Hepatocyte (in vitro differentiated cells): ENCODE measurements at regions not wholly inside any gene's neighbourhood (a gene's known extent, or its start where the extent isn't known, plus 50 kb on each side); places are given as distances from the start of the nearest gene placed in this dataset.

Experiments used
- DNase-seq: peaks from one replicate; pipeline ENCODE4 v3.0.0-alpha.2; 2016; ENCODE audit warnings: low spot score
- H2AFZ ChIP-seq: fragments of 200-600 bp; sonication (generic); 2 replicates; pipeline ENCODE4 v1.6.0; 2016; ENCODE audit warnings: antibody characterized with exemption, mild to moderate bottlenecking
- H3K27ac ChIP-seq: fragments of 200-600 bp; sonication (generic); 2 replicates; pipeline ENCODE4 v1.5.1; 2016; ENCODE audit warnings: mild to moderate bottlenecking
- H3K27me3 ChIP-seq: fragments of 200-600 bp; sonication (generic); 2 replicates; pipeline ENCODE4 v1.6.1; 2016
- H3K36me3 ChIP-seq: fragments of 200-600 bp; sonication (generic); replicated peaks from 2 replicates; pipeline ENCODE4 v1.5.1; 2016; ENCODE audit warnings: low read depth; ENCODE audit not compliant: insufficient read depth
- H3K4me1 ChIP-seq: fragments of 200-600 bp; sonication (generic); 2 replicates; pipeline ENCODE4 v1.5.1; 2016; ENCODE audit warnings: mild to moderate bottlenecking, moderate library complexity; ENCODE audit not compliant: insufficient read depth
- H3K4me2 ChIP-seq: fragments of 200-600 bp; sonication (generic); 2 replicates; pipeline ENCODE4 v1.6.0; 2016
- H3K4me3 ChIP-seq: fragments of 200-600 bp; sonication (generic); 2 replicates; pipeline ENCODE4 v1.5.1; 2016; ENCODE audit warnings: mild to moderate bottlenecking
- H3K79me2 ChIP-seq: fragments of 200-600 bp; sonication (generic); 2 replicates; pipeline ENCODE4 v1.6.0; 2017; ENCODE audit warnings: mild to moderate bottlenecking
- H3K9me2 ChIP-seq: fragments of 200-600 bp; sonication (generic); replicated peaks from 2 replicates; pipeline ENCODE4 v1.6.0; 2017; ENCODE audit warnings: mild to moderate bottlenecking; ENCODE audit not compliant: insufficient read depth
- H3K9me3 ChIP-seq: fragments of 200-600 bp; sonication (generic); 2 replicates; pipeline ENCODE4 v1.5.1; 2016; ENCODE audit warnings: low read depth, mild to moderate bottlenecking
- H4K20me1 ChIP-seq: fragments of 200-600 bp; sonication (generic); 2 replicates; pipeline ENCODE4 v1.6.0; 2016; ENCODE audit warnings: mild to moderate bottlenecking; ENCODE audit not compliant: insufficient read depth, poor library complexity, severe bottlenecking
- CTCF ChIP-seq: fragments of 200-600 bp; sonication (generic); IDR thresholded peaks from 2 replicates; pipeline ENCODE4 v1.5.1; 2016; ENCODE audit warnings: antibody characterized with exemption, mild to moderate bottlenecking; ENCODE audit not compliant: poor library complexity
- EZH2 ChIP-seq: fragments of 200-600 bp; sonication (generic); IDR thresholded peaks from 2 replicates; pipeline ENCODE4 v1.6.1; 2016; ENCODE audit warnings: antibody characterized with exemption, mild to moderate bottlenecking, borderline replicate concordance
- EZH2phosphoT487 ChIP-seq: fragments of 200-600 bp; sonication (generic); IDR thresholded peaks from one replicate; pipeline ENCODE4 v1.6.1; 2018; ENCODE audit warnings: antibody characterized with exemption, mild to moderate bottlenecking, low read depth, moderate library complexity; ENCODE audit not compliant: unreplicated experiment, severe bottlenecking
- WGBS: methylation state at CpG from one replicate; pipeline ENCODE4 v1.1.6; 2016; ENCODE audit warnings: low lambda C conversion rate; ENCODE audit errors: missing lambda C conversion rate; 5-methylcytosine and 5-hydroxymethylcytosine counted together

GRCh38 chr2:12074845-12075217, 328.4 kb downstream of the LPIN1 start:
- H2AFZ ChIP-seq: no peak overlapping the region
- H3K79me2 ChIP-seq: no peaks in the 10 kb centered on the region
- no peak overlapping the region for H3K4me3 ChIP-seq
- no peak for TF ChIP-seq EZH2
- H3K27me3 ChIP-seq: no peaks in the 10 kb centered on the region
- no peaks in the 10 kb centered on the region for H3K9me2 ChIP-seq
- no peaks in the 10 kb centered on the region for H3K4me1 ChIP-seq
- no peaks in the 10 kb centered on the region for H3K9me3 ChIP-seq
- no peak overlapping the region for H3K4me2 ChIP-seq
- DNase-seq: no peak
- H4K20me1 ChIP-seq: no peaks in the 10 kb centered on the region
- 54% methylated on average over 2 of the region's 2 CpGs for WGBS
- H3K36me3 ChIP-seq: no peaks in the 10 kb centered on the region
- H3K27ac ChIP-seq: no peak overlapping the region

GRCh38 chr2:12075603-12076002, 329.2 kb downstream of the LPIN1 start:
- Histone ChIP-seq H3K9me2 (no peaks in the 10 kb centered on the region), H3K4me3 (no peak overlapping the region), H3K4me1 (no peaks in the 10 kb centered on the region)

GRCh38 chr2:12076810-12077209, 330.4 kb downstream of the LPIN1 start:
- Histone ChIP-seq H4K20me1 (no peaks in the 10 kb centered on the region), H3K4me3 (no peak overlapping the region)
- no peak for DNase-seq

More at GRCh38 chr2:12075603-12076002, 329.2 kb downstream of the LPIN1 start:
- no peaks in the 10 kb centered on the region for H3K9me3 ChIP-seq
- H3K4me2 ChIP-seq: no peak overlapping the region
- TF ChIP-seq CTCF (no peak), EZH2 (no peak), EZH2phosphoT487 (no peak)
- H3K79me2 ChIP-seq: no peaks in the 10 kb centered on the region
- no peak for DNase-seq
- H2AFZ ChIP-seq: no peak overlapping the region
- H3K27ac ChIP-seq: no peak overlapping the region
- WGBS: 94% methylated on average over 3 of the region's 3 CpGs
- H3K27me3 ChIP-seq: no peaks in the 10 kb centered on the region
- H3K36me3 ChIP-seq: no peaks in the 10 kb centered on the region
- no peaks in the 10 kb centered on the region for H4K20me1 ChIP-seq

GRCh38 chr2:12080360-12080759, 333.9 kb downstream of the LPIN1 start:
- no peak for DNase-seq
- no peaks in the 10 kb centered on the region for H3K9me3 ChIP-seq
- TF ChIP-seq EZH2phosphoT487 (no peak), EZH2 (no peak), CTCF (no peak)

More at GRCh38 chr2:12076810-12077209, 330.4 kb downstream of the LPIN1 start:
- H3K4me1 ChIP-seq: no peaks in the 10 kb centered on the region
- H3K9me3 ChIP-seq: no peaks in the 10 kb centered on the region
- no peaks in the 10 kb centered on the region for H3K9me2 ChIP-seq
- no peak overlapping the region for H3K27ac ChIP-seq
- no peaks in the 10 kb centered on the region for H3K36me3 ChIP-seq
- no peaks in the 10 kb centered on the region for H3K79me2 ChIP-seq
- H3K4me2 ChIP-seq: no peak overlapping the region
- H2AFZ ChIP-seq: no peak overlapping the region
- WGBS: 69% methylated on average over 5 of the region's 5 CpGs
- no peaks in the 10 kb centered on the region for H3K27me3 ChIP-seq
- no peak for TF ChIP-seq EZH2phosphoT487
- no peak for TF ChIP-seq CTCF

More at GRCh38 chr2:12080360-12080759, 333.9 kb downstream of the LPIN1 start:
- Histone ChIP-seq H3K27me3 (no peaks in the 10 kb centered on the region), H3K9me2 (no peaks in the 10 kb centered on the region), H3K4me3 (no peak overlapping the region), H3K79me2 (no peaks in the 10 kb centered on the region), H3K4me2 (no peak overlapping the region), H2AFZ (no peak overlapping the region), H3K27ac (no peak overlapping the region), H3K36me3 (no peaks in the 10 kb centered on the region), H3K4me1 (peaks cover 4% of the 10 kb centered on the region), H4K20me1 (no peaks in the 10 kb centered on the region)
- 89% methylated on average over 4 of the region's 4 CpGs for WGBS
